H1 (cell line): ENCODE measurements at regions not wholly inside any gene's neighbourhood (a gene's known extent, or its start where the extent isn't known, plus 50 kb on each side); places are given as distances from the start of the nearest gene placed in this dataset.

ENCODE experiments used
- CTCF ChIA-PET: fragments of 300-600 bp; sonication (Branson Sonifier 250); formaldehyde crosslinking; loops from one replicate; lab custom pipeline; 2021; ENCODE audit not compliant: partially characterized antibody; lab: Charles Lee
- POLR2A ChIA-PET: fragments of 300-600 bp; sonication (Branson Sonifier 250); formaldehyde crosslinking; loops from one replicate; lab custom pipeline; 2021; ENCODE audit warnings: inconsistent platforms; ENCODE audit not compliant: partially characterized antibody; lab: Charles Lee
- DNase-seq, 2 experiments: peaks; one replicate each; pipeline versions ENCODE4 v3.0.0 to v3.0.0-alpha.2; 2010 to 2022; ENCODE audit warnings: low spot score in 2 of 2, low read depth in 1 of 2, mixed read lengths in 1 of 2
- FAIRE-seq: peaks from 2 replicates; lab custom pipeline; 2011; peaks lifted over from hg19 to GRCh38; lab: Jason Lieb, UNC
- H2AFZ ChIP-seq: 2 replicates; pipeline ENCODE4 v1.8.1; 2012; ENCODE audit warnings: low read length, inconsistent platforms
- H2AK5ac ChIP-seq: 2 replicates; pipeline ENCODE4 v1.6.1; 2013; ENCODE audit warnings: low read depth, low read length
- H2BK120ac ChIP-seq: replicated peaks from 2 replicates; pipeline ENCODE3; 2013; ENCODE audit warnings: low read depth, low read length, inconsistent platforms
- H2BK12ac ChIP-seq: 2 replicates; pipeline ENCODE4 v1.6.1; 2013; ENCODE audit warnings: low read depth, low read length
- H2BK15ac ChIP-seq: 2 replicates; pipeline ENCODE4 v1.6.1; 2013; ENCODE audit warnings: low read length
- H2BK20ac ChIP-seq: 2 replicates; pipeline ENCODE4 v1.6.1; 2013; ENCODE audit warnings: low read length
- H2BK5ac ChIP-seq: 2 replicates; pipeline ENCODE4 v1.6.1; 2013; ENCODE audit warnings: low read depth, low read length
- H3K14ac ChIP-seq: 2 replicates; pipeline ENCODE4 v1.6.1; 2013; ENCODE audit warnings: inconsistent platforms; ENCODE audit not compliant: insufficient read length
- H3K18ac ChIP-seq: 2 replicates; pipeline ENCODE4 v1.6.1; 2013; ENCODE audit warnings: low read length; ENCODE audit errors: extremely low read depth
- H3K23ac ChIP-seq: 2 replicates; pipeline ENCODE4 v1.6.1; 2013; ENCODE audit warnings: inconsistent platforms; ENCODE audit not compliant: insufficient read length
- H3K23me2 ChIP-seq: 2 replicates; pipeline ENCODE4 v1.6.1; 2013; ENCODE audit warnings: low read depth, low read length
- H3K27ac ChIP-seq: 2 replicates; pipeline ENCODE4 v1.6.1; 2011; ENCODE audit warnings: low read depth, low read length, inconsistent platforms
- H3K27me3 ChIP-seq, 4 experiments: replicated peaks in 1 of 4; 1 replicate in 1 of 4; 2 replicates in 3 of 4; pipeline versions ENCODE4 v1.6.1 to v1.8.1; 2011 to 2013; ENCODE audit warnings: low read length in 3 of 4, mild to moderate bottlenecking in 3 of 4, inconsistent platforms in 2 of 4, mixed read lengths in 2 of 4, moderate library complexity in 1 of 4; ENCODE audit not compliant: control insufficient read depth in 3 of 4, insufficient read depth in 3 of 4; ENCODE audit errors: extremely low read depth in 1 of 4
- H3K36me3 ChIP-seq, 4 experiments: 2 replicates each; pipeline versions ENCODE4 v1.6.1 to v1.8.1; 2011 to 2013; ENCODE audit warnings: mild to moderate bottlenecking in 4 of 4, low read length in 3 of 4, moderate library complexity in 2 of 4, control low read depth in 1 of 4, inconsistent platforms in 1 of 4; ENCODE audit not compliant: insufficient read depth in 4 of 4, control insufficient read depth in 2 of 4
- H3K4ac ChIP-seq: replicated peaks from 2 replicates; pipeline ENCODE3; 2013; ENCODE audit warnings: low read length, low read depth, mixed read lengths, inconsistent platforms; ENCODE audit not compliant: insufficient read length
- H3K4me1 ChIP-seq, 4 experiments: replicated peaks in 1 of 4; 1 replicate in 1 of 4; 2 replicates in 3 of 4; pipeline versions ENCODE4 v1.6.1 to v1.8.1; 2011 to 2013; ENCODE audit warnings: low read length in 3 of 4, inconsistent platforms in 2 of 4, mixed read lengths in 1 of 4; ENCODE audit not compliant: insufficient read depth in 4 of 4, control insufficient read depth in 3 of 4
- H3K4me2 ChIP-seq, 2 experiments: 2 replicates each; pipeline versions ENCODE4 v1.6.1 to v1.8.1; 2011 to 2013; ENCODE audit warnings: low read depth in 2 of 2, low read length in 2 of 2, control low read depth in 1 of 2, inconsistent platforms in 1 of 2, mild to moderate bottlenecking in 1 of 2; ENCODE audit not compliant: insufficient read depth in 1 of 2
- H3K4me3 ChIP-seq, 4 experiments: fragments of 200-600, 300-600 bp in 1 of 4; sonication (generic), shearing (Covaris generic), sonication (Bioruptor Twin) in 1 of 4; 2 replicates each; pipeline versions ENCODE4 v1.5.1 to v1.8.1; 2011 to 2016; ENCODE audit warnings: low read length in 4 of 4, low read depth in 3 of 4, control low read depth in 2 of 4, inconsistent platforms in 2 of 4, mild to moderate bottlenecking in 2 of 4, mixed read lengths in 1 of 4, moderate library complexity in 1 of 4; ENCODE audit not compliant: insufficient read depth in 2 of 4; ENCODE audit errors: extremely low read depth in 1 of 4
- H3K56ac ChIP-seq: replicated peaks from 2 replicates; pipeline ENCODE3; 2013; ENCODE audit warnings: low read depth, mild to moderate bottlenecking, mixed read lengths, low read length, inconsistent platforms; ENCODE audit not compliant: insufficient read length
- H3K79me1 ChIP-seq: 2 replicates; pipeline ENCODE4 v1.6.1; 2013; ENCODE audit warnings: low read depth, low read length, control low read depth
- H3K79me2 ChIP-seq, 2 experiments: 2 replicates each; pipeline versions ENCODE4 v1.6.1 to v1.8.1; 2012 to 2013; ENCODE audit warnings: low read length in 2 of 2, mild to moderate bottlenecking in 2 of 2, inconsistent platforms in 1 of 2; ENCODE audit not compliant: insufficient read depth in 2 of 2, control insufficient read depth in 1 of 2
- H3K9ac ChIP-seq, 4 experiments: replicated peaks in 1 of 4; 1 replicate in 1 of 4; 2 replicates in 3 of 4; pipeline versions ENCODE4 v1.6.1 to v1.8.1; 2011 to 2013; ENCODE audit warnings: low read depth in 3 of 4, low read length in 3 of 4, control low read depth in 2 of 4, mild to moderate bottlenecking in 2 of 4, moderate library complexity in 2 of 4, inconsistent platforms in 1 of 4; ENCODE audit errors: extremely low read depth in 1 of 4
- H3K9me3 ChIP-seq, 2 experiments: 2 replicates each; pipeline versions ENCODE4 v1.6.1 to v1.8.1; 2012 to 2013; ENCODE audit warnings: mild to moderate bottlenecking in 2 of 2, moderate library complexity in 2 of 2, control low read depth in 1 of 2, inconsistent platforms in 1 of 2, low read depth in 1 of 2, low read length in 1 of 2, mixed read lengths in 1 of 2; ENCODE audit not compliant: insufficient read depth in 2 of 2
- H4K20me1 ChIP-seq, 2 experiments: replicated peaks in 1 of 2; 2 replicates each; pipeline versions ENCODE3 to v1.8.1; 2011 to 2013; ENCODE audit warnings: inconsistent platforms in 2 of 2, low read length in 2 of 2, mild to moderate bottlenecking in 1 of 2; ENCODE audit not compliant: insufficient read depth in 2 of 2, control insufficient read depth in 1 of 2
- H4K5ac ChIP-seq: 2 replicates; pipeline ENCODE4 v1.6.1; 2013; ENCODE audit warnings: low read length, low read depth, mixed read lengths, inconsistent platforms; ENCODE audit not compliant: insufficient read length
- H4K8ac ChIP-seq: 2 replicates; pipeline ENCODE4 v1.8.0; 2013; ENCODE audit warnings: mild to moderate bottlenecking, moderate library complexity, low read length, inconsistent platforms; ENCODE audit not compliant: insufficient read depth; ENCODE audit errors: extremely low read depth
- H4K91ac ChIP-seq: replicated peaks from 2 replicates; pipeline ENCODE3; 2013; ENCODE audit warnings: low read length, mixed read lengths, inconsistent platforms; ENCODE audit not compliant: insufficient read length
- BACH1 ChIP-seq: IDR thresholded peaks from 2 replicates; pipeline ENCODE4 v1.6.1; 2012; ENCODE audit warnings: low read length, improper control_type of control experiment
- EGR1 ChIP-seq: IDR thresholded peaks from 2 replicates; pipeline ENCODE4 v1.6.1; 2011; ENCODE audit warnings: low read depth, low read length, borderline replicate concordance
- JUND ChIP-seq: IDR thresholded peaks from 2 replicates; pipeline ENCODE4 v1.6.1; 2011; ENCODE audit warnings: mild to moderate bottlenecking, improper control_type of control experiment, low read length
- NRF1 ChIP-seq: IDR thresholded peaks from 2 replicates; pipeline ENCODE4 v1.6.1; 2011; ENCODE audit warnings: mild to moderate bottlenecking, low read depth, low read length, improper control_type of control experiment
- POU5F1 ChIP-seq: IDR thresholded peaks from 2 replicates; pipeline ENCODE4 v1.6.1; 2011; ENCODE audit warnings: low read depth, mild to moderate bottlenecking, low read length, moderate library complexity
- RBBP5 ChIP-seq: IDR thresholded peaks from 2 replicates; pipeline ENCODE4 v1.7.1; 2012; ENCODE audit warnings: low read depth, mild to moderate bottlenecking, inconsistent platforms, low read length, moderate library complexity, borderline replicate concordance
- WGBS, 2 experiments: shearing (Covaris generic) in 1 of 2; methylation state at CpG; one replicate each; pipeline versions ENCODE4 v1.1.6 to v1.1.7; 2013 to 2015; ENCODE audit warnings: low lambda C conversion rate in 2 of 2, mixed read lengths in 2 of 2, inconsistent platforms in 1 of 2, low coverage in 1 of 2, missing lambda C conversion rate in 1 of 2; ENCODE audit not compliant: insufficient replicate concordance in 2 of 2, insufficient coverage in 1 of 2, insufficient read length in 1 of 2; ENCODE audit errors: extremely low coverage in 1 of 2, missing lambda C conversion rate in 1 of 2; 5-methylcytosine and 5-hydroxymethylcytosine counted together

- H3K79me2 ChIP-seq, result no peaks in the 10 kb centered on the region
- no peaks in the 10 kb centered on the region for H3K9me3 ChIP-seq
- no peaks in the 10 kb centered on the region for H3K4me1 ChIP-seq
- DNase-seq, result no peak
- H4K20me1 ChIP-seq, result no peaks in the 10 kb centered on the region
- H2BK20ac ChIP-seq, result no peak overlapping the region
- H4K5ac ChIP-seq, result no peak overlapping the region
- H2BK120ac ChIP-seq, result no peak overlapping the region
- no peak overlapping the region for H3K4me3 ChIP-seq
- no peak for FAIRE-seq
- H3K27me3 ChIP-seq, result no peaks in the 10 kb centered on the region
- no peak overlapping the region for H3K18ac ChIP-seq
- TF ChIP-seq BACH1 (no peak), RBBP5 (no peak), EGR1 (no peak), NRF1 (no peak), JUND (no peak), POU5F1 (no peak)
- no peak overlapping the region for H3K23ac ChIP-seq
- no peak overlapping the region for H2BK5ac ChIP-seq
- H3K23me2 ChIP-seq, result no peaks in the 10 kb centered on the region
- no peak overlapping the region for H4K8ac ChIP-seq
- ChIA-PET CTCF (interaction anchor here (3.5 kb wide), 1 partner anchor 18 kb away, joined by 15 read pairs; no protein-coding TSS in a partner anchor), POLR2A (interaction anchor here (1.0 kb wide), 1 partner anchor 21 kb away, joined by 3 read pairs; no protein-coding TSS in a partner anchor)
- H3K27ac ChIP-seq, result no peak overlapping the region
- H3K79me1 ChIP-seq, result no peaks in the 10 kb centered on the region
- no peak overlapping the region for H3K56ac ChIP-seq
- no peak overlapping the region for H2AFZ ChIP-seq
- WGBS, 2 experiments, result 73% methylated on average over 5 of the region's 6 CpGs; no CpG with 5 or more reads in 1 of the 2 experiments
- H2BK15ac ChIP-seq, result no peak overlapping the region
- no peak overlapping the region for H3K4me2 ChIP-seq
- no peak overlapping the region for H3K9ac ChIP-seq
- H2BK12ac ChIP-seq, result no peak overlapping the region
- H4K91ac ChIP-seq, result no peak overlapping the region
- H2AK5ac ChIP-seq, result no peak overlapping the region
- H3K14ac ChIP-seq, result no peak overlapping the region
- H3K36me3 ChIP-seq, result no peaks in the 10 kb centered on the region
- H3K4ac ChIP-seq, result no peak overlapping the region
Observed at GRCh38 chr20:19807946-19808330, 49.9 kb downstream of the RIN2 start.
